ENCODE measurements at regions not wholly inside any gene's neighbourhood (a gene's known extent, or its start where the extent isn't known, plus 50 kb on each side); places are given as distances from the start of the nearest gene placed in this dataset.

DNA sequence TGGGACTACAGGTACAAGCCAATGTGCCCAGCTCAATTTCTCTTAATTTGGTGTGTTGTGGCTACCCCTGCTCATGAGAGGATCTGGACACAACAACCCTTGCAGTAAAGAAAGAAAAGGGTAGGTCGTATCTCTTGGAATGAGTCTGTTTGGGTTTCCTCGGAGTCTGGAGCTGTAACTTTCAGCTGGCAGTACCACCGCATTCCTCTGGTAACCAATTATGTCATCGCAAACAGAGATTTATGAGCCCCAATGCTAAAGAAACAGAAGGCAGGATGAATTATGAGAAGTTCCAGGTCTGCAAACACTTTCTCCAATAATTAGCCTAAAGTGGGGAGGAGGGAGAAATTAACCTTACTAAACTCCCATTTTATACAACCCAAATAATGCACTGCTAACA, 186.6 kb upstream of the NRP1 start:
- Mint-ChIP-seq H3K4me1 (ENCODE audit: unreplicated experiment) (no peaks in the 10 kb centered on the region), H3K4me3 (ENCODE audit: unreplicated experiment) (no peak overlapping the region), H3K27me3 (ENCODE audit: unreplicated experiment) (peaks cover 36% of the 10 kb centered on the region), H3K36me3 (ENCODE audit: unreplicated experiment) (no peaks in the 10 kb centered on the region), H3K9me3 (ENCODE audit: unreplicated experiment) (no peaks in the 10 kb centered on the region), H3K27ac (ENCODE audit: unreplicated experiment) (no peak overlapping the region)
- DNase-seq (ENCODE audit: extremely low spot score, unreplicated experiment): no peak
- TF ChIP-seq, protein P1, sequence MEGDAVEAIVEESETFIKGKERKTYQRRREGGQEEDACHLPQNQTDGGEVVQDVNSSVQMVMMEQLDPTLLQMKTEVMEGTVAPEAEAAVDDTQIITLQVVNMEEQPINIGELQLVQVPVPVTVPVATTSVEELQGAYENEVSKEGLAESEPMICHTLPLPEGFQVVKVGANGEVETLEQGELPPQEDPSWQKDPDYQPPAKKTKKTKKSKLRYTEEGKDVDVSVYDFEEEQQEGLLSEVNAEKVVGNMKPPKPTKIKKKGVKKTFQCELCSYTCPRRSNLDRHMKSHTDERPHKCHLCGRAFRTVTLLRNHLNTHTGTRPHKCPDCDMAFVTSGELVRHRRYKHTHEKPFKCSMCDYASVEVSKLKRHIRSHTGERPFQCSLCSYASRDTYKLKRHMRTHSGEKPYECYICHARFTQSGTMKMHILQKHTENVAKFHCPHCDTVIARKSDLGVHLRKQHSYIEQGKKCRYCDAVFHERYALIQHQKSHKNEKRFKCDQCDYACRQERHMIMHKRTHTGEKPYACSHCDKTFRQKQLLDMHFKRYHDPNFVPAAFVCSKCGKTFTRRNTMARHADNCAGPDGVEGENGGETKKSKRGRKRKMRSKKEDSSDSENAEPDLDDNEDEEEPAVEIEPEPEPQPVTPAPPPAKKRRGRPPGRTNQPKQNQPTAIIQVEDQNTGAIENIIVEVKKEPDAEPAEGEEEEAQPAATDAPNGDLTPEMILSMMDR (IDR thresholded peaks at IDR 0.05): no peak

DNA sequence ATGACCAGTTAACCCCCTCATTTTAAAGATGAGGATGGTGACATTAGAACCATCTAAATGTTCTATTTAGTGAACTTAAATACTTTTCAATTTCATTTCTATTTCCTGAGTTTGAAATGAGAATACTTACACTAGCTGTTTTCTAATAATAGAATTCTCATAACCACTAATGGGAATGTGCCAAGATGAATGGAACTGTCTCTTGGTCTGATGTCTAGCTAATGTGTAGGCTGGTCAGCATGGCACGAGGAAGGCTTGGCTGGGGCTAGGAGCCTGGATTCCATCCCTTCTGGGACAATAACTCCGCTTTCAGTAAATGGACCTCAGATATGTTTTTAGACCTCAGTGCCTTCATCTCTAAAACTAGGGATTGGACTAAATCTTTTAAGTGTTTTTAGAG, 185.8 kb upstream of the NRP1 start:
- Mint-ChIP-seq H3K27me3 (ENCODE audit: unreplicated experiment) (peaks cover 36% of the 10 kb centered on the region), H3K27ac (ENCODE audit: unreplicated experiment) (no peak overlapping the region), H3K36me3 (ENCODE audit: unreplicated experiment) (no peaks in the 10 kb centered on the region), H3K4me1 (ENCODE audit: unreplicated experiment) (no peaks in the 10 kb centered on the region), H3K9me3 (ENCODE audit: unreplicated experiment) (no peaks in the 10 kb centered on the region), H3K4me3 (ENCODE audit: unreplicated experiment) (no peak overlapping the region)
- TF ChIP-seq, protein P1 (IDR thresholded peaks at IDR 0.05): no peak
- no peak for DNase-seq (ENCODE audit: extremely low spot score, unreplicated experiment)

DNA sequence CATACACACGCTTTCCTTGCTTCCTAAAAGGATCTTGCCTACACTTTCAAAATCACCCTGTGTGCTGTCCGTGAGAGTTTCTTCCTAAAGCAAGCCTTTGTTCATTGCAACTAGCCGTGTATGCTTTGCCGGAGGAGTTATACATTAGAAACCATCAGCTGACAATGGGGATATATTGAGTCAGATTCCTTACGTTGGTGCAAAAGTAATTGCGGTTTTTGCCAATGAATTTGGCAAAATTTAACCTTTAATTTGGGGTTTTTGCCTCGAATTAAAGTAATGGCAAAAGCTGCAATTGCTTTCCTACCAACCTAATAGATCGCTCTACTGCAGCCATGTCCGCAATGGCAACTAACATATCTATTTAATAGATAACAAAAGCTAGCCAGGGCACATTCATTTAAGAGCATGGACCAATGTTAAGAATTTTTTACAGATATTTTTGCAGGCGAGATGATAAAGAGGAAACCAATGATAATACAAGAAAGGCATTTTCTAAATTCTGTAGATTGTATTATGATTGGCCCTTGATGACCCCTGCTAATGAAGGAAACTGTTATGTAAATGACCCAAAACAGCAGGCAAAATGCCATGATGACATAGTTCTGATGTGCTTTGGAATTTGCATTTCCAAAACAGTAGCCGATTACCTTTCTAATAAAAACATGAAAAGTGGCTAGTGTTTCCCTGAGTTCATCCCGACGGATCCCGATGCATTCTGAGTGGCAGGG, 184.8 kb upstream of the NRP1 start:
- no peaks in the 10 kb centered on the region for H3K36me3 Mint-ChIP-seq (ENCODE audit: unreplicated experiment)
- TF ChIP-seq, protein P1 (IDR thresholded peaks at IDR 0.05): no peak
- no peaks in the 10 kb centered on the region for H3K4me1 Mint-ChIP-seq (ENCODE audit: unreplicated experiment)
- H3K9me3 Mint-ChIP-seq (ENCODE audit: unreplicated experiment): no peaks in the 10 kb centered on the region
- H3K27me3 Mint-ChIP-seq (ENCODE audit: unreplicated experiment): peaks cover 36% of the 10 kb centered on the region
- H3K27ac Mint-ChIP-seq (ENCODE audit: unreplicated experiment): no peak overlapping the region
- DNase-seq (ENCODE audit: extremely low spot score, unreplicated experiment): no peak
- no peak overlapping the region for H3K4me3 Mint-ChIP-seq (ENCODE audit: unreplicated experiment)

DNA sequence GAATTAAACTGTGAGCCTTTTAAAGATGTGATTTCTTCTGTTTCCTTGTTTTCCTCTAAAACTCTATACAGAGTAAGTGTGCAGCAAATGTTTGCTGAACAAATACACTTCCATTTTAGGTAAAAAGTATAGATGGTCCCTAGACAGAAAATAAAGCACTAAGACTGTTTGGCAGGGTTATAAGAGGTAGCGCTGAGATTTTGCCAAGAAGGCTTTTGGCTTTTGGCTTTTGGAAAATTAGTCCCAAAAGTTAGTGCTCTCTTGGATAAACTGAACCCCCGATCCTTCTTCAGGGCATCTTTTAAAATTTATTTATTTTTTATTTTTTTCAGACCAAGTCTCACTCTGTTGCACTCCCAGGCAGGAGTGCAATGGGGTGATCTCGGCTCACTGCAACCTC, 175.7 kb upstream of the NRP1 start:
- H3K9me3 Mint-ChIP-seq (ENCODE audit: unreplicated experiment): no peaks in the 10 kb centered on the region
- no peaks in the 10 kb centered on the region for H3K36me3 Mint-ChIP-seq (ENCODE audit: unreplicated experiment)
- no peak overlapping the region for H3K4me3 Mint-ChIP-seq (ENCODE audit: unreplicated experiment)
- DNase-seq (ENCODE audit: extremely low spot score, unreplicated experiment): no peak
- TF ChIP-seq, protein P1 (IDR thresholded peaks at IDR 0.05): no peak
- H3K27ac Mint-ChIP-seq (ENCODE audit: unreplicated experiment): no peak overlapping the region
- H3K4me1 Mint-ChIP-seq (ENCODE audit: unreplicated experiment): peaks cover 12% of the 10 kb centered on the region
- no peaks in the 10 kb centered on the region for H3K27me3 Mint-ChIP-seq (ENCODE audit: unreplicated experiment)

DNA sequence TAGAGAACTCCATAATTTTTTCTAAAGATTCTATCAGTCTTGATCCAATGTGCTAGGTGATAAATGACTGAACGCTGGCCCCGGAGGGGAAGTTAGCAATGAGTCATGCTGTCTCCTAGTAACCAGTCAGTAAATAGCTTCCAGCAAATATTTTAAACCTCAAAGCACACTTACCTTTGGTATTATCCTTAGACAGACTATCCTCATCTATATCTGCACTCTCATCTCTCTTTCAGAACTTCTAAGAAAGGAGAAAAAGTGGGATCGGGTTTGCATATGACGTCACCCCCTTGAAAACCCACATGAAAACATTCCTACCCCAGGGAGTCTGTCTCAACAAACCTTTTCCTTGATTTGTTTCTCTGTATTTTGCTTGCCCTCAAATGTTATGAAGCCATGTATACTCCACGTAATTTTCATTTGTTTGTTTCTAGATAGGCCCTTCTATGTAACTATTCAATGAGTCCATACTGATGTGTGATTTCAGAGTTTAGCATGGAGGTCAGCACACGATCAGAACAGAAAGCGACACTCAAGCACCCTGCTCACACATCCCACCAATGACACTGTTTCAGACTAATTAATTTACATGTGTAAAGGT, 174.9 kb upstream of the NRP1 start:
- H3K4me1 Mint-ChIP-seq (ENCODE audit: unreplicated experiment): peaks cover 12% of the 10 kb centered on the region
- DNase-seq (ENCODE audit: extremely low spot score, unreplicated experiment): no peak
- H3K4me3 Mint-ChIP-seq (ENCODE audit: unreplicated experiment): no peak overlapping the region
- no peaks in the 10 kb centered on the region for H3K36me3 Mint-ChIP-seq (ENCODE audit: unreplicated experiment)
- peak overlapping the region; percentile 56 for H3K27ac Mint-ChIP-seq (ENCODE audit: unreplicated experiment)
- H3K9me3 Mint-ChIP-seq (ENCODE audit: unreplicated experiment): no peaks in the 10 kb centered on the region
- TF ChIP-seq, protein P1 (IDR thresholded peaks at IDR 0.05): no peak
- H3K27me3 Mint-ChIP-seq (ENCODE audit: unreplicated experiment): peaks cover 7% of the 10 kb centered on the region

Data from osteocyte (in vitro differentiated cells).